Fibroblast of lung (primary cell): ENCODE measurements at regions not wholly inside any gene's neighbourhood (a gene's known extent, or its start where the extent isn't known, plus 50 kb on each side); places are given as distances from the start of the nearest gene placed in this dataset.

Experiments
- EZH2 ChIP-seq: IDR thresholded peaks from 2 replicates; pipeline ENCODE4 v1.5.1; 2012; ENCODE audit warnings: low read length, control low read depth, mild to moderate bottlenecking; ENCODE audit errors: missing control alignments
- TF ChIP-seq, protein P1 (sequence below), 2 donors: IDR thresholded peaks in 1 of 2; conservative IDR thresholded peaks in 1 of 2; 1 replicate in 1 of 2; 2 replicates in 1 of 2; pipeline ENCODE4 v1.5.1; 2011 to 2012; ENCODE audit warnings: low read length in 2 of 2, control low read depth in 1 of 2, inconsistent platforms in 1 of 2, low read depth in 1 of 2, mild to moderate bottlenecking in 1 of 2

DNA sequence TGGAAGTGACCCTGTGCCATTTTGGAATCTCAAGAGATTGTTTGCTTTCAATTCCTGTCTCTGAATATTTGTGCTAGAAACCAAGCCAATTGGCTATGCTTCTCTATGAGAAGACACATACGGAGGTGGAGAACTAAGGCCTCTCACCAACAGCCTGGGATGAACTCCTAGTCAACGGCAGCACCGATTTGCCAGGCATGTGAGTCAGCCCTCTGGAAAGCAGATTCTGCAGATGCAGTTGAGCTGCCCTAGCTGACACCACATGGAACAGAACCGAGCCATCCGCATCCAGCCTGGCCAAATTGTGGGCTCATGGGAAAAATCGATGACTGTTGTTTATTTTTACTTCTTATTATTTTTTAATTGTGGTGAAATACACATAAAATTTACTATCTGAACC, 58.2 kb upstream of the WDFY3 start:
- TF ChIP-seq, protein P1, sequence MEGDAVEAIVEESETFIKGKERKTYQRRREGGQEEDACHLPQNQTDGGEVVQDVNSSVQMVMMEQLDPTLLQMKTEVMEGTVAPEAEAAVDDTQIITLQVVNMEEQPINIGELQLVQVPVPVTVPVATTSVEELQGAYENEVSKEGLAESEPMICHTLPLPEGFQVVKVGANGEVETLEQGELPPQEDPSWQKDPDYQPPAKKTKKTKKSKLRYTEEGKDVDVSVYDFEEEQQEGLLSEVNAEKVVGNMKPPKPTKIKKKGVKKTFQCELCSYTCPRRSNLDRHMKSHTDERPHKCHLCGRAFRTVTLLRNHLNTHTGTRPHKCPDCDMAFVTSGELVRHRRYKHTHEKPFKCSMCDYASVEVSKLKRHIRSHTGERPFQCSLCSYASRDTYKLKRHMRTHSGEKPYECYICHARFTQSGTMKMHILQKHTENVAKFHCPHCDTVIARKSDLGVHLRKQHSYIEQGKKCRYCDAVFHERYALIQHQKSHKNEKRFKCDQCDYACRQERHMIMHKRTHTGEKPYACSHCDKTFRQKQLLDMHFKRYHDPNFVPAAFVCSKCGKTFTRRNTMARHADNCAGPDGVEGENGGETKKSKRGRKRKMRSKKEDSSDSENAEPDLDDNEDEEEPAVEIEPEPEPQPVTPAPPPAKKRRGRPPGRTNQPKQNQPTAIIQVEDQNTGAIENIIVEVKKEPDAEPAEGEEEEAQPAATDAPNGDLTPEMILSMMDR (conservative IDR thresholded peaks at IDR 0.05 in 1 of 2, IDR thresholded peaks at IDR 0.05 in 1 of 2; ENCODE audit: low read depth in 1 of 2, low read length in 2 of 2): no peak
- TF ChIP-seq EZH2: no peak
